Neural progenitor cell (in vitro differentiated cells): ENCODE measurements at regions not wholly inside any gene's neighbourhood (a gene's known extent, or its start where the extent isn't known, plus 50 kb on each side); places are given as distances from the start of the nearest gene placed in this dataset.

Experiments used
- DNase-seq: peaks from one replicate; pipeline ENCODE4 v3.0.0-alpha.2; 2016; ENCODE audit warnings: low spot score
- H2AFZ ChIP-seq: fragments of 200-600 bp; sonication (generic); replicated peaks from 2 replicates; pipeline ENCODE4 v1.6.1; 2016; ENCODE audit warnings: antibody characterized with exemption
- H3F3A ChIP-seq: fragments of 200-600 bp; sonication (generic); 2 replicates; pipeline ENCODE4 v1.6.1; 2016; ENCODE audit warnings: antibody characterized with exemption, low read depth
- H3K27ac ChIP-seq: fragments of 200-600 bp; sonication (generic); 2 replicates; pipeline ENCODE4 v1.5.1; 2016; ENCODE audit warnings: mild to moderate bottlenecking
- H3K27me3 ChIP-seq: fragments of 200-600 bp; sonication (generic); 2 replicates; pipeline ENCODE4 v1.6.1; 2016; ENCODE audit warnings: mild to moderate bottlenecking, moderate library complexity
- H3K36me3 ChIP-seq: fragments of 200-600 bp; sonication (generic); 2 replicates; pipeline ENCODE4 v1.5.1; 2016
- H3K4me1 ChIP-seq: fragments of 200-600 bp; sonication (generic); 2 replicates; pipeline ENCODE4 v1.6.1; 2016; ENCODE audit warnings: mixed run types
- H3K4me2 ChIP-seq: fragments of 200-600 bp; sonication (generic); 2 replicates; pipeline ENCODE4 v1.6.1; 2016
- H3K4me3 ChIP-seq: fragments of 200-600 bp; sonication (generic); 2 replicates; pipeline ENCODE4 v1.5.1; 2016
- H3K79me2 ChIP-seq: fragments of 200-600 bp; sonication (generic); 2 replicates; pipeline ENCODE4 v1.6.1; 2016; ENCODE audit warnings: low read depth
- H3K9ac ChIP-seq: fragments of 200-600 bp; sonication (generic); 2 replicates; pipeline ENCODE4 v1.6.1; 2016
- H3K9me3 ChIP-seq: fragments of 200-600 bp; sonication (generic); 2 replicates; pipeline ENCODE4 v1.5.1; 2016; ENCODE audit warnings: low read depth
- H4K20me1 ChIP-seq: fragments of 200-600 bp; sonication (generic); 2 replicates; pipeline ENCODE4 v1.6.1; 2016; ENCODE audit warnings: low read depth
- H3K27ac Mint-ChIP-seq: 3 replicates; pipeline ENCODE4 v1.8.0; 2021; ENCODE audit warnings: mixed read lengths
- H3K27me3 Mint-ChIP-seq: 2 replicates; pipeline ENCODE4 v1.8.0; 2022; ENCODE audit warnings: low read depth, mild to moderate bottlenecking, inconsistent platforms, moderate library complexity, mixed read lengths; ENCODE audit not compliant: insufficient read depth
- H3K36me3 Mint-ChIP-seq: 3 replicates; pipeline ENCODE4 v1.8.0; 2021; ENCODE audit warnings: mixed read lengths
- H3K4me1 Mint-ChIP-seq: 3 replicates; pipeline ENCODE4 v1.8.0; 2021; ENCODE audit warnings: mixed read lengths
- H3K4me3 Mint-ChIP-seq: 3 replicates; pipeline ENCODE4 v1.8.0; 2021; ENCODE audit warnings: mild to moderate bottlenecking, moderate library complexity, mixed read lengths
- H3K9me3 Mint-ChIP-seq: 3 replicates; pipeline ENCODE4 v1.8.0; 2020; ENCODE audit warnings: mixed read lengths
- EZH2 ChIP-seq: fragments of 200-600 bp; sonication (generic); IDR thresholded peaks from 2 replicates; pipeline ENCODE4 v1.6.1; 2017; ENCODE audit warnings: antibody characterized with exemption, mild to moderate bottlenecking, moderate library complexity
- EZH2phosphoT487 ChIP-seq: fragments of 200-600 bp; sonication (generic); IDR thresholded peaks from 2 replicates; pipeline ENCODE4 v1.6.1; 2017; ENCODE audit warnings: antibody characterized with exemption
- TF ChIP-seq, protein P1 (sequence below): fragments of 200-600 bp; sonication (generic); IDR thresholded peaks from 2 replicates; pipeline ENCODE4 v1.5.1; 2017; ENCODE audit warnings: antibody characterized with exemption, mild to moderate bottlenecking

DNA sequence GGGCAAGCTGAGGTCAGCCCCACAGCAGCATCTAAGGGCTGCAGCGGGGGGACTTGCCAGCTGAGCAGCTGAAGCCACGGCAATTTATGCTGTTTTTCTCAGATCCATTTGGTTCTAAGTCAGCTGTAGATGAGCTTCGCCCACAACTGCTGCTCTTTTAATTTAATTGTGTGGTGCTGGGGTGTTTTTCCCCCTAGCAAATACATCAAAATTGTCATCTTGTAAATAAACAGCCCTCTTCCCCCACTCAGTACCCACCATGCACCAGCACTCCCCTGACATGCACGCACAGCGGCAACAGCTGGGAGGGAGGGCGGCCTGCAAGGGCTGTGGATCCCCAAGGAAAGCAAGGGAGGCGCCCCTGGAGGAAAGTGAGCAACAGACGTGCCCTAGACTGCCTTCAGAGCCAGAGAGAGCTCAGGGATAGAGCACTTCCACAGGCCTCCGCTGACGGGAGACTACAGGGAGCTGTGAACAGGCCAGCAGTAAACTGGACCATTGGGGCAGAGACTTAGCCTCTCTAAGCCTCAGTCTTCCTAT lies 149.5 kb downstream of the TMEM132E start:
- Histone ChIP-seq H2AFZ (no peak overlapping the region), H3K27me3 (no peaks in the 10 kb centered on the region), H3K9ac (no peak overlapping the region), H3K27ac (no peak overlapping the region), H3K9me3 (no peaks in the 10 kb centered on the region), H3K36me3 (no peaks in the 10 kb centered on the region), H3K4me1 (no peaks in the 10 kb centered on the region), H3K4me2 (no peak overlapping the region), H3F3A (no peaks in the 10 kb centered on the region), H3K4me3 (no peak overlapping the region), H3K79me2 (no peaks in the 10 kb centered on the region), H4K20me1 (no peaks in the 10 kb centered on the region)
- TF ChIP-seq EZH2 (no peak), EZH2phosphoT487 (no peak)
- TF ChIP-seq, protein P1, sequence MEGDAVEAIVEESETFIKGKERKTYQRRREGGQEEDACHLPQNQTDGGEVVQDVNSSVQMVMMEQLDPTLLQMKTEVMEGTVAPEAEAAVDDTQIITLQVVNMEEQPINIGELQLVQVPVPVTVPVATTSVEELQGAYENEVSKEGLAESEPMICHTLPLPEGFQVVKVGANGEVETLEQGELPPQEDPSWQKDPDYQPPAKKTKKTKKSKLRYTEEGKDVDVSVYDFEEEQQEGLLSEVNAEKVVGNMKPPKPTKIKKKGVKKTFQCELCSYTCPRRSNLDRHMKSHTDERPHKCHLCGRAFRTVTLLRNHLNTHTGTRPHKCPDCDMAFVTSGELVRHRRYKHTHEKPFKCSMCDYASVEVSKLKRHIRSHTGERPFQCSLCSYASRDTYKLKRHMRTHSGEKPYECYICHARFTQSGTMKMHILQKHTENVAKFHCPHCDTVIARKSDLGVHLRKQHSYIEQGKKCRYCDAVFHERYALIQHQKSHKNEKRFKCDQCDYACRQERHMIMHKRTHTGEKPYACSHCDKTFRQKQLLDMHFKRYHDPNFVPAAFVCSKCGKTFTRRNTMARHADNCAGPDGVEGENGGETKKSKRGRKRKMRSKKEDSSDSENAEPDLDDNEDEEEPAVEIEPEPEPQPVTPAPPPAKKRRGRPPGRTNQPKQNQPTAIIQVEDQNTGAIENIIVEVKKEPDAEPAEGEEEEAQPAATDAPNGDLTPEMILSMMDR, result no peak
- no peak for DNase-seq
- peaks cover 9% of the 10 kb centered on the region for H3K27me3 Mint-ChIP-seq
- no peak overlapping the region for H3K27ac Mint-ChIP-seq
- H3K4me1 Mint-ChIP-seq, result no peaks in the 10 kb centered on the region
- H3K9me3 Mint-ChIP-seq, result no peaks in the 10 kb centered on the region
- no peaks in the 10 kb centered on the region for H3K36me3 Mint-ChIP-seq
- no peak overlapping the region for H3K4me3 Mint-ChIP-seq

DNA sequence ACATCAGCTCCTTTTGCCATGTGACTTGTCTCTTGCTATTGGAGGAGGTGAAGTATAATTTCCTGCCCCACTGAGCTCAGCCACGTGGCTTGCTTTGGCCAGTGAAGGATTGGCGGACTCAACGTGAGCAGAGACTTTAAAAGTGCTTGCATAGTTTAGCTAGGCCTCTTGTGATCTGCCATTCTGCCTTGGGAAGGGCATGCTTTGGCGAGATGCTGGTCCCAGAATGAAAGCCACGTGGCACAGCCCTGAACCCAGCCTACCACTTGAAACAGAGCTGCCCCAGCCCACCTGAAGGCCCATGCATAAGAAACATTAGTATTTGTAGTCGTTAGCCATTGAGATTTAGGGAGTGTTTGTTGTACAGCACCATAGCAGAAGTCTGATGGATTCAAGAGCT lies 148.2 kb downstream of the TMEM132E start:
- Mint-ChIP-seq H3K4me1 (no peaks in the 10 kb centered on the region), H3K4me3 (no peak overlapping the region), H3K9me3 (no peaks in the 10 kb centered on the region), H3K27ac (no peak overlapping the region), H3K36me3 (no peaks in the 10 kb centered on the region), H3K27me3 (peaks cover 12% of the 10 kb centered on the region)
- H3K27me3 ChIP-seq, result peaks cover 5% of the 10 kb centered on the region
- H3K9ac ChIP-seq, result no peak overlapping the region
- TF ChIP-seq EZH2phosphoT487, result no peak
- no peak for TF ChIP-seq EZH2
- TF ChIP-seq, protein P1, result no peak
- H3K4me3 ChIP-seq, result no peak overlapping the region
- DNase-seq, result no peak
- no peaks in the 10 kb centered on the region for H4K20me1 ChIP-seq
- no peak overlapping the region for H3K27ac ChIP-seq
- no peaks in the 10 kb centered on the region for H3K9me3 ChIP-seq
- H3K4me2 ChIP-seq, result no peak overlapping the region
- no peaks in the 10 kb centered on the region for H3K36me3 ChIP-seq
- no peaks in the 10 kb centered on the region for H3K4me1 ChIP-seq
- no peaks in the 10 kb centered on the region for H3K79me2 ChIP-seq
- H3F3A ChIP-seq, result no peaks in the 10 kb centered on the region
- no peak overlapping the region for H2AFZ ChIP-seq

DNA sequence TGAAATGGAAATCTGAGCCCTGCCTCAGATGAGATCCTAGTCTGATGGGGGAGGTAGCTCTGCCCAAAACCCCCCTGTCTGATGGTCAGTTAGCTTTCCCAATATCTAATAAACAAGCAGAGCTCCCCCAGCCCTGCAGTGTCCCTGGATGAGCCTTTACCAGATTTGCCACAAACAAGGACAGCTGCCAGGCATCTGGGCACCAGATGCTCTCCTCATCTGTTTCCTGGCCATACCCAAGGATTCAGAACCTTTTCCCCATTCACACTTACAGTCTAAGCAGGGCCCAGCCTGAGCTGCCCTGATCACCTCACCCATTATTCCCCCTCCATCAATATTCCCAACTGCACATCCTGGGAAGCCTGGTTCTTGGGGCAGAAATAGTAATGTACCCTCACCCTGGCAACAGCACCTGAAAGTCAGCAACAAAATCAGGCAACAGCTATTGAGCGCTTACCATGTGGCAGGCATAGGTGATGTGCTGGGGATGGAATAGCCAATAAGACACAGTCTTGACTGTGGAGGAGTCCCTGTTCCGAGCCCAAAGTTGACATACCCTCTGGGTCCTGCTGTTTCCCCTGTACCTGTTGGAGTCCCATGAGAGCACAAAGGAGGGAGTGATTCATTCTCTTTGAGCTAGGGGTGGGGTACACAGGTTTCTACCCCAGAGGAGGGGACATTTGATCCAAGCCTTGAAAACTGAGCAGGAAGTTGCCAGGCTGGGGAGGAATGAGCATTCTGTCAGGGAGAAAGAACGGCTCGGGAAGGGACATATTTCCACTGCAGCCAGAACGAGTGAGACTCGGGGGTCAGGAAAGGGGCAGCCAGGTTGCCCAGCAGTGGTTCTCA lies 147.4 kb downstream of the TMEM132E start:
- H3K4me3 Mint-ChIP-seq, result no peak overlapping the region
- Histone ChIP-seq H3K27me3 (peaks cover 5% of the 10 kb centered on the region), H3K36me3 (no peaks in the 10 kb centered on the region), H3K9ac (no peak overlapping the region), H3K4me1 (no peaks in the 10 kb centered on the region), H3K27ac (no peak overlapping the region), H3K4me3 (no peak overlapping the region), H3F3A (no peaks in the 10 kb centered on the region), H4K20me1 (no peaks in the 10 kb centered on the region), H3K79me2 (no peaks in the 10 kb centered on the region), H3K4me2 (no peak overlapping the region), H3K9me3 (no peaks in the 10 kb centered on the region), H2AFZ (no peak overlapping the region)
- no peaks in the 10 kb centered on the region for H3K36me3 Mint-ChIP-seq
- peaks cover 12% of the 10 kb centered on the region for H3K27me3 Mint-ChIP-seq
- DNase-seq, result no peak
- TF ChIP-seq, protein P1, result no peak
- no peak for TF ChIP-seq EZH2
- no peak for TF ChIP-seq EZH2phosphoT487
- H3K9me3 Mint-ChIP-seq, result no peaks in the 10 kb centered on the region
- H3K4me1 Mint-ChIP-seq, result no peaks in the 10 kb centered on the region
- no peak overlapping the region for H3K27ac Mint-ChIP-seq
